Posterior vena cava (tissue), 2 donors: ENCODE measurements at regions not wholly inside any gene's neighbourhood (a gene's known extent, or its start where the extent isn't known, plus 50 kb on each side); places are given as distances from the start of the nearest gene placed in this dataset.

Experiments
- DNase-seq: peaks from one replicate; pipeline ENCODE4 v3.0.0-alpha.2; 2020; ENCODE audit warnings: low spot score
- intact Hi-C, 2 donors: fragments of 100-400 bp; cut with DNase I; formaldehyde crosslinking; loops; one replicate each; pipeline versions ENCODE4 v1.14.1 to v1.14.2; 2022 to 2023
- donor health status: DM: yes; HTN: yes; CAD: no.
- donor health status: DM: yes; HTN: yes; CAD: no.

DNA sequence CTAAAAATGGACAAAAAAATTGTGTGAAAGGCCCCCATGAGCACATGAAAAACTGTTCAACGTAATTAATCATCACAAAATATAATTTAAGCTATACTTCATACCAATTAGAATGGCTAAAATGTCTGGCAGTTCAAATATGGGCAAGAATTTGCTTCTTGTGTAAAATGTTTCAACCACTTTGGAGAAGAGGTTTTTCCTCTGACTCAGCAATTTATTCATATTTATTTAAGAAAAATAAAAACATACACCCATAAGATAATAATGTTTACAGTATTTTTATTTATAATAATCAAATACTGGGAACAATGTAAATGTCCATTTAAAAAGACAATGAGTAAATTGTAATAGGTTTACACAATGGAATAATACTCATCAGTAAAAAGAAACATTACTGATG is 395.1 kb upstream of the KHDRBS2 start:
- intact Hi-C loops: no loop called here
- no peak for DNase-seq

GRCh38 chr6:62672989-62673388 is 387.0 kb upstream of the KHDRBS2 start:
- DNase-seq: no peak
- intact Hi-C loops: no loop called here

DNA sequence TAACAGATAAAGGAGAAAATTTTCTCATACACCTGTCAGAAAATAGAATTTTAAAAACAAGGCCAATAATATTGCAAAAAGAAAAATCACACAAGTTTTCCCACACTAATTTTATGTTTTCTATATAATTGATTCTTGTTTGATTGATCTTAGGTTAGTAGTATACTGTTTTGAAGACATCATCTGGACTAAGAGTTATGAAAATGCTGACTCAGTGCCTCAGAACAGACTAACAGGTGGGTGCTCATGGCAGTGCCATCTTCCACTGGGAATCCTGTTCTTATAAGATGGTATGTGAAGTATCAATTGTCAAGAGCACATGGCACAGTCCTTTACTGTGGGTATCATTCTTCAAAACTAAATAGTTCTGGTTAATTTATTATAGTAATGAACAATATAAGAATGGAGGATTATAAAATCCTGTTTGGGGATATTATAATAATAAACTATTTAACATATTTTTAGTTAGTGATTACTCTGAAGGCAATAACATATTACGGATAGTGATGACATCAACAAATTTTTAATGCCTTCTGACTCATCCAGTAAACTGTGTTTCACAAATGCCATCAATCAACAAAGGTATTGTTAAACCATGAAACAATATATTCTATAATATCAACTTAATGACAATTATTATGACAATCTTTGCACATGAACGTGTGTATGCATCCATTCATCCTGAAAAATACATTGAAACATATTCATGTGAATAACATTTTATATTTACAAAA is 384.6 kb upstream of the KHDRBS2 start:
- intact Hi-C loops: no loop called here
- no peak for DNase-seq

- intact Hi-C loops: no loop called here
- DNase-seq: no peak
Observed at GRCh38 chr6:62669831-62670230, 383.8 kb upstream of the KHDRBS2 start.

DNA sequence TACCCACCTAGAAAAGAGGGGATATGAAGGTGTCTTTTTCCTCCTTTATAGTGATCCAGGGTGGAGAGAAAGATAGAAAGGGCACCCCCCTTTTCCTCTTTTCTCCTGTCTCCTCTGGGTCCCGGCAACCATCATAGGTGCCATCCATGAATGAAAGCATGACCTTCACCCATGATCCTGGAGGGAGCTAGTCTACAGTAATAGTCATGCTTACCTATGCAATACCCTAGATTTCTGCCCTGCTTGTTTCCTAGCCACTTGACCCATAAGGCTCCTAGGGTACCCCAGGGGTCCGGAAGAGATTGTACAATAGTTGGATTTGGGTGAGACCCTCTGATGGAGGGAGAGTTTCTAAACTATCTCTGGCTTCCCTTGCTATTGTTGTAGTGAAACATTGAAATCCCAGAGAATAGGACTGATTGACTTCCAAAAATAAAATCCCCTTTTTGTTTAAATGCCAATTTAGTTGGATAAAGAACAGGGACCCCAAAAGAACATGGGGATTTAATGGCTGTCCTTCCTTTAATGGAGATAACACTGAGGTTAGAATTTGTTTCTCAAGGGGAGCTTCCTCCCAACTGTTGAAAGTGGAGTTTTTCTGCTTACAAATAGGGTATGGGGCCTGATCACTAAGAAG is 366.8 kb upstream of the KHDRBS2 start:
- intact Hi-C loops: no loop called here
- DNase-seq: no peak

DNA sequence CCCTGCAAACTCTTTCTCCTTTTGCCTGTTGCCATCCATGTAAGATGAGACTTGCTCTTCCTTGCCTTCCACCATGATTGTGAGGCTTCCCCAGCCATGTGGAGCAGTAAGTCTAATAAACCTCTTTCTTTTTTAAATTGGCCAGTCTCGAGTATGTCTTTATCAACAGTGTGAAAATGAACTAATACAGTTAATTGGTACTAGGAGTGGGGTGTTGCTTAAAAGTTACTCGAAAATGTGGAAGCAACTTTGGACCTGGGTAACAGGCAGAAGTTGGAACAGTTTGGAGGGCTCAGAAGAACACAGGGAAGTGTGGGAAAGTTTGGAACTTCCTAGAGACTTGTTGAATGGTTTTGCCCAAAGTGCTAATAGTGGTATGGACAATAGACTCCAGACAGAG is 359.2 kb upstream of the KHDRBS2 start:
- DNase-seq: no peak
- intact Hi-C loops: loop anchor here in 1 of 2 donors (10.0 kb wide), 1 partner anchor 1180 kb away; no protein-coding TSS in a partner anchor

- intact Hi-C loops: loop anchor here in 1 of 2 donors (10.0 kb wide), 1 partner anchor 1184 kb away; no protein-coding TSS in a partner anchor
- no peak for DNase-seq
Observed at GRCh38 chr6:62640749-62641148, 354.7 kb upstream of the KHDRBS2 start.

- DNase-seq: no peak
- intact Hi-C loops: no loop called here
Observed at GRCh38 chr6:62626661-62627060, 340.6 kb upstream of the KHDRBS2 start.

DNA sequence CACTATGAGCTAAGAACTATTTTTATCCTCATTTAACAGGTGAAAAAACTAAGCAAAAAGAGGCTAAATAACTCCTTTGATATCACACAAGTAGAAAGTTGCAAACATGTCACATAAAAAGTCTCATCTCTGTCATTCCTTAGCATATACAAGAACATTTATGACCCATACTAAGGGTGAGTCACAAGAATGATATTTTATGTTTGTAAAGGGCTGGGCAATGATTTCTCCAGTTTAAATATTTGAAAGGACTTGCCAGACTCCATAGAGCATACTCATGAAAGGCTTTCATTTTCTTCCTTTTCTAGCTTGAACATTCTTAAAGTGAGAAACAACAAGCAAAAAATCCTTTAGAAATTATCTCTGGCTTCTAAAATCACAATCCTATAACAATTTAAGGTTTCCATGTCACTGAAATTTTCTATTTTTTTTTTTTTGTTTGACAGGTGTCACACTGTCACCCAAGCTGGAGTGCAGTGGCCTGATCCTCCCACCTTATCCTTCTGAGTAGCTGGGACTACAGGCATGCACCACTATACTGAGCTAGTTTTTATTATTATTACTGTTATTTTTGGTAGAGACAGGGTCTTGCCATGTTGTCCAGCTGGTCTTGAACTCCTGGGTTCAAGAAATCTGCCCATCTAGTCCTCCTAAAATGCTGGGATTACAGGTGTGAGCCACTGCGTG is 338.0 kb upstream of the KHDRBS2 start:
- no peak for DNase-seq
- intact Hi-C loops: no loop called here

- intact Hi-C loops: no loop called here
- no peak for DNase-seq
Observed at GRCh38 chr6:62615366-62616015, 329.5 kb upstream of the KHDRBS2 start.

DNA sequence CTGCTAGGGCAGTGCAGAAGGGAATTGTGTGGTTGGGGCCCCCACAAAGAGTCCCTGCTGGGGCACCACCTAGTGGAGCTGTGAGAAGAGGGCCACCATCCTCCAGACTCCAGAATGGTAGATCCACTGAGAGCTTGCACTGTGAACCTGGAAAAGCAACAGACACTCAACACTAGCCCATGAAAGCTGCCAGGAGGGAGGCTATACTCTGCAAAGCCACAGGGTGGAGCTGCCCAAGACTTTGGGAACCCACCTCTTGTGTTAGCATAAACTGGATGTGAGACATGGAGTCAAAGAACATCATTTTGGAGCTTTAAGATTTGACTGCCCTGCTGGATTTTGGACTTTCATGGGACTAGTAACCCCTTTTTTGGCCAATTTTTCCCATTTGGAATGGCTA is 328.4 kb upstream of the KHDRBS2 start:
- DNase-seq: no peak
- intact Hi-C loops: no loop called here

DNA sequence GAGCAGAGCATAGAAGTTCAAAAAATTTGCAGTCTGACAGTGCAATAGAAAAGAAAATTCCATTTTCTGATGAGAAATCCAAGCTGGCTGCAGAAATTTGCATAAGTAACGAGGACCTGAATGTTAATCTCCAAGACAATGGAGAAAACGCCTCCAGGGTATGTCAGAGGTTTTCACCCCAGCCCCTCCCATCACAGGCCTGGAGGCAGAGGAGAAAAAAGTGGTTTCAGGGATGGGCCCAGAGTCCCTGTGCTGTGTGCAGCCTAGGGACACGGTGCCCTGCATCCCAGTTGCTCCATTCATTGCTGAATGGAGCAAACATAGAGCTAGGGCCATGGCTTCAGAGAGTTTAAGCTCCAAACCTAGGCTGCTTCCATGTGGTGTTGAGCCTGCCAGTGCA is 327.9 kb upstream of the KHDRBS2 start:
- intact Hi-C loops: no loop called here
- DNase-seq: no peak

DNA sequence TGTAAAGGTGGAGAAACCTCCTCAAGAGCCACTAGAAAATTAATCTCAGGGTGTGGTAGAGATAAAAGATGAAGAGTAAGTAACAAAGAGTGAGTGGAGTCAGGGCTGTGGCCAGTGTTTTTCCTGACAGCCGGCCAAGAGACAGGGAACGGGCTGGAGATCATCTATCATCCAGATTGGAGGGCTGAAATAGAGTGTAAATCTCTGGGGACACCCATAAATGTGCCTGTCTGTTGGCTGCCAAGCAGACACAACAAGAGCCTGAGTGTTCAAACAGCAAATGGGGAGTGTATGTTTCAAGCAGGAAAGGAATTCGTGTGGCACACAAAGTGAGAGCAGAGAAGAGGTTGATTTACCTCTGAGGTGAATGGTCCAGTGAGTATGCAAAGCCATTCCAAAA is 326.4 kb upstream of the KHDRBS2 start:
- DNase-seq: no peak
- intact Hi-C loops: no loop called here

GRCh38 chr6:62570372-62570771 is 284.3 kb upstream of the KHDRBS2 start:
- DNase-seq: no peak
- intact Hi-C loops: no loop called here

- intact Hi-C loops: no loop called here
- DNase-seq: no peak
Observed at GRCh38 chr6:62541502-62541901, 255.5 kb upstream of the KHDRBS2 start.

DNA sequence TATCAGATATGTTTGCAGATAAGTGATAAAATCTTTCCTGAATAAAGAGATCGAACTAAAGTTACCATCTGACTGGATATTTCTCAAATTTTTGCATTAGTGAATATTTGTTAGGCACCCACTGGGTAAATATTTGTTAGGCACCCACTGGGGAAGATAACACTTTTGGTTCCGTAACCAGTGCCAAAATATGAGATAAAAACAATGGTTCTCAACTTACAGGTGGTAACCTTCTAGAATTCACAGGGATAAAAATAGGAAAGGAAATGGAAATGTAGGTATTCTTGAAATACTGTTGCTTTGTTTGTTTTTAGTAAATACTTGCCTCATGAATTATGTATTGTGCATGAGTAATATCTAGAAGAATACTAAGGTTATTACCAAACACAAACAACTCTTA is 245.0 kb upstream of the KHDRBS2 start:
- no peak for DNase-seq
- intact Hi-C loops: no loop called here

DNA sequence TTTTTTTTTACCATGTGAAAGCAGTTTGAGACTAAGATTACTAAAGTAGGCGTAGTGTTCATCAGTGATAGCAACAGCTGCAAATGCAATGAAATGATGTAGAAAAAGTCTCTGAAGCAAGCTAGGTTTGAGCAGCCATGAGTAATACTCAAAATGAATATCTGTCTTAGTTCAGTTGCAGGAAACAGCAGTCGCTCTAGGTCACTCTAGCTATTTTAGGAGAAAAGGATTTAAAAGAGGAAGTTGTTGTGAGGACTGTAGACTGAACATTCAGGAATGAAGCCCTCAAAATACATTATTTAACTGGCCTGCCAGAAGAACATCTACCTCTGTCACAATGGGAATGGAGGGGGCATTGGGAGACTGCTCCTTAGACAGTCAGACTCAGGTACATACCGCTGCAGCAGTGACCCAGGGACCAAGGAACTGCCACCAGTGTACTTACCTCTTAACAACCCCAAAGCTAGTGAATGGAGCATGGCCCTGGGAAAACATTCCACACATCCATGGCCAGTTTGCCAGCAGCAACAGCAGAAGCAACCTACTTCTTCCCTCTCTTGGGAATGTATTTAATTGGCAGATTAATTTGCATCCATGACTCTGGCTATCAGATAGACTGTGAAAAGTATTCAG is 243.0 kb upstream of the KHDRBS2 start:
- intact Hi-C loops: no loop called here
- DNase-seq: no peak

- intact Hi-C loops: no loop called here
- no peak for DNase-seq
Observed at GRCh38 chr6:62523630-62524029, 237.6 kb upstream of the KHDRBS2 start.

GRCh38 chr6:62519574-62519973 is 233.5 kb upstream of the KHDRBS2 start:
- intact Hi-C loops: no loop called here
- no peak for DNase-seq
